ENCODE measurements at regions not wholly inside any gene's neighbourhood (a gene's known extent, or its start where the extent isn't known, plus 50 kb on each side); places are given as distances from the start of the nearest gene placed in this dataset.
"Not testable (repeated sequence)": the region's sequence is repeated elsewhere in the genome, so short reads cannot be mapped to it uniquely, and the experiment has no call there.

- not testable (repeated sequence) for TF ChIP-seq CTCF, EP300, POLR2A (IDR thresholded peaks at IDR 0.05)
Observed at GRCh38 chr1:121008512-121009215, 119.1 kb downstream of the PPIAL4A start.
